ENCODE measurements at regions not wholly inside any gene's neighbourhood (a gene's known extent, or its start where the extent isn't known, plus 50 kb on each side); places are given as distances from the start of the nearest gene placed in this dataset.

DNA sequence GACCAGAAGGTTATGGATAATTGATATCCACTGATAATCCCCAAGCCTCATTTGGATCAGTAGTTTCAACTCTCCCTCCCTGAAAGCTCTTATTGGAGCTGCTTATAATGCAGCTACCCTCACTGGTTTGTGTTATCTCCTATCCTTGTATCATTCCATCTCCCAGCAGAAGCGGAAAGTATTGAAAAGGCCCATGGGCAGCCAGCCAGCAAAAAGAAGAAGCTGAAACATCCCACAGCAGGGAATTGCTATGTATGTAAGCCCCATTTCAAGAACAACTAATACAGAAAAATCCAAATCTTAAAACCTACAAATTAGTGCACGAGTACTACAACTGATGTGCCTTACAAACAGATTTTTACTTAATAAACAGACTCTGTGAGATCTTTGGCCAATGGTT lies 269.0 kb upstream of the ECI2 start:
- DNase-seq (ENCODE audit: low read depth), result no peak

DNA sequence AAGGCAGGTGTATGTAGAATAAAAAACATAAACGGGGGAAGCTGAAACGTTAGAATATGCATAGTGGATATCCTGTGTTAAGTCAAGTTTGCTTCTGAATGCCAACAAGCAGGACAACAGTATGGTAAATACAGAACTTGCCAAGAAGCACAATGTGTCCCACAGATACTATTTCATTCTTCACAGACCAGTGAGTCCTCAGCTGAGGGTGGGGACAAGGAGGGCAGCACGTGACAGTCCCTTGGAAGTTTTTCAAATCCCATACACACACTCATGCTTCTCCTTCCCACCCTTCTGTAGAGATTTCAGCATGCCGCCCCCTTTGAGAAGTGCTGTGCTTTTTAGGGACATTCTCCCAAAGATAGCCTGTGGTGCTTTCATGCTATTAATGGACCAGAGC lies 268.5 kb upstream of the ECI2 start:
- no peak for DNase-seq (ENCODE audit: low read depth)

DNA sequence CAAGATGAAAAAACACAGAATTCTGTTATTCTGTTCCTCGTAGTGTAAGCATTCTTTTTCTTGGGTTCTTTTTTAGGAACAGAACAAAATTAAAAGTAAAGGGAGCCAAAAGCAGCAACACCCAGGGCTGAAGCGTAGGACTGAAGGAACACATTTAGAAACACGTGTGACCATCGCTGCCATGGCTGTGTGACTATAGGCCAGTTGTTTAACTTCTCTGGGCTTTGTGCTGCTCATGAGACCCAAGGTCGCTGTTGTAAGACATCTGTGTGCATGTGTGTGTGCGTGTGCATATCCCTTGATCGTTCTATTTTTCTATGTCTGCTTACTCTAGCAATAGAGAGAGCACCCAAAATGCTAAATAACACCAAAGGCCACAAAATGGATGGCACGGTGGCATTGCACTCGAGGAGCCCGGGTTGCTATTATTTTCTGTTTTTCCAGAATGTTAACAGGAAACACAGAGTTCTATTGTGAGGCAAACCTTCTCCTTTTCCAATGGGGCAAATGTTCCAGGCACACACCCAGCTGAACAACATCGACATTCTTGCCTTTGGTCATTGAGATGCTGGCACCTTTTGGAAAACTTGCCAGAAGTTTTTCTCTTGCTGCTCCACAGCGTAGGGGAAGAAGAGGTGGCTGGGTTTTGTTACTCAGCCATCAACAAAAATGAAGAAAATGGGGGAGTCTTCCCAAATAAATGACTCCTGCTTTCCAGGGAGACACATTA lies 267.8 kb upstream of the ECI2 start:
- no peak for DNase-seq (ENCODE audit: low read depth)

DNA sequence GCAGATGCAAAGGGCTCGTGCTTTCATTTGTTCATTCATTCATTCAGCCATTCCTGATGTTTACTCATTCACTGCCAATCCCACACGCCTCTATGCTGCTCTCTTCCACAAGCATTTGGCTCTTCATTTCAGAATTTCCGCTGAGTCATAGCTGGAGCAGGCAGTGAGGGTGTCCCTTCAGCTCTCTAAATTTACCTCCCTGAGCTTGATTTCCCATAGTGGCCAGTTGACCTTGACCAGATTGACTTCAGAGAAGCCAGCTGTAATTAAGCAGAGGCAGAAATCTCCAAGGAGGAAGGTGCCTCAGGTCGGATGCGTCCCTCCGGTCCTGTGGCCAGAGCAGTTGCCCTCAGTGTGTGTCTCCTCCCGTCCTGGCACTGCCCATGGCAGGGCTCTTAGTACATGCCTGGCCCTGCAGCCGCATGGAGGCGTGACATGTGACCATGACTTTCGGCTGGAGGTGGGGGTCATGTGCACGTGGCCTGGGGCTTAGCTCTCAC lies 267.2 kb upstream of the ECI2 start:
- peak; percentile 30 for DNase-seq (ENCODE audit: low read depth)

DNA sequence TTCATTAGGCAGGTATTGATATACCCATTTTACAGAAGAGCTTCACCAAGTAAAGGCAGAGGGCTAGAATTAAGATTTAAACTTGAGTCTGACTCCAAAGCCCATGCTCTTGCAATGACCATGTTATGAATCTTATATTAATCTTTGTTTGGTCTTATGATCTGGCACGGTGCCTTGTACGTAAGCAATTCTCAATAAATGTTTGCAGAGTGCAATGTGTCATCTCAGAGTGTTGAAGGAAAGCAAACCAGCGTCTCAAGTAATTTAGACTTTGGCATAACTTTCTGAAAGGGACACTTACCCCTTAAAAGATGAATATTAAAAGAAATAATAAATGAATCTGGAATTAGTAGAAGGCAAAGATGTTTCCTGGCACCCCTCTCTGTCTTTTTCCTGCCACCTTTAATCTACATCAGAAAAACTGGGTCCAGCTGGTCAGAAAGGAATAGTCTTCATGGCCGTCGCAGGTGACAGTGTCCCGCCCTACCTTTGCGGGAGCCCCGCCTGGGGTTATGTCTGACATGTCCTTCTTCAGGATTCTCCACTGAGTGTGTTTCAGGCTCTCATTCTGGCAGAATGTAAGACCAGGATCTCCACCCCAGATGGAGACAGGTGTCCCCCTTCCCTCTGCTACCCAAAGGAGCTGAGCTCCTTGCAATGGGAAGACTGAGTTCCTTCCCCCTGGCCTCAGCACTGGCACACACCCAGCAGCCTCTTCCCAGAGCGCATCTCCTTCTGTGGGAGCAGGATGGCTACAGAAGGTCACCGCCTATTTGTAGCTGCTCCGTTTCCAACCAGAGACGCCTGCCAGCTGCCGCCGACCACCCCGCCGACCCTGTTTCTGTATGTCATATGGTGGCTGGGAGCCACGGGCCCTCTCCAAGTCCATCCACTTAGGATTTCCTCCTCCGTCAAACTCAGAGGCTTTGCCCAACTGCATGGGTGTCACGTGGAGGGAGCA lies 266.3 kb upstream of the ECI2 start:
- no peak for DNase-seq (ENCODE audit: low read depth)

DNA sequence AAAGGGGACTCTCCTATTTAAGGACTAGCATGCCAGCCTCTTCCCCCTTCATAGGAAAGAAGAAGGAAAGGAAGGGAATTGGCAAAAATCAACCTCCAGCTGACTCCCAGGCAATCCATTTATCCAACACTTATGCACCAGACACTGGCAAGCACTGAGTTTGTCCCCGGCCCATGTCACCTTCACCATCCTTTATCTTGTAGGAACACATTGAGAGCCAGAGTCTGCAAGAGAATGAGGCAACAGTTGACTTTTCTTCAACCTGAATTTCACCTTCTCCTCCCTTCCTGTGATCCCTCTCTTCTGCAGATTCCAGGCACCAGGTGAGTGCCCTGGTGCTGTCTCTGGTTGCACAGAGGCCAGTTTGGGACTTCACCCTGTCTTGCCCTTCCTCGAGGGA lies 264.3 kb upstream of the ECI2 start:
- DNase-seq (ENCODE audit: low read depth), result no peak

DNA sequence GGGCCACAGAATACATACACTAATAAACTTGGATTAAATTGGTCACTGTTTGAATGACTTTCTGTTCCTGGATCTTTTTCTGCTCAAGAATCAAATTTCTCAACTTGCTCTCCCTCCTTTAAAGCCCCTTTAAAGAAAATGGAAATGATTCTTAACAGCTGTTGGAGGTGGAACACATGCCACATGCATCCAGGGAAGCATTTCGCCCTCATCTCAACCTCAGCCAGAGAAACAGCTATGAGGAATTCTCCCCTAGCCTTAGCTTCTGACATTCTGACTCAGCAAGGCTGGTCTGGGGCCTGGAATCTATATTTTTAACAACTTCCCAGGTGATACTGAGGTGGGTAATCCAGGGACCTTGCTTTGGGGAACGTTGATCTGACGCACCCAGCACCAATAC lies 263.4 kb upstream of the ECI2 start:
- DNase-seq (ENCODE audit: low read depth), result no peak

DNA sequence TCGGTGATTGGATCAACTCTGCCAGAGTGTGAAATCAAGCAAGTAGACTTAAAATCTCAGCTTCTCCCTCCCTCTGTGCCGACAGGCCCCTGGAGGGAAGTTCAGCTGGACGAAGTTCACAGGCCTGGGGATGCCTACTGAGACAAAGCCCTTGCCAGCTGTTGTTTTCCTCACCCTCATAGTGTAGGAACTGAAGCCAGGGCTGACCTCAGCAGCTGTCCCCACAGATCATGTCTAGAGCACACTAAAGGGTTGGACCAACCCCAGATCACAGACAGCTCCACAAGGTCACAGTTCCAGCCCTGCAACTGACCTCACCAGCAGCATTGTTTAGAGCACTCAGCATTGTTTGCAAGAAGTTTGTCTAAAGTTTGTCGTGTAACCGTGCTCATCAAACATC lies 261.9 kb upstream of the ECI2 start:
- DNase-seq (ENCODE audit: low read depth), result no peak

DNA sequence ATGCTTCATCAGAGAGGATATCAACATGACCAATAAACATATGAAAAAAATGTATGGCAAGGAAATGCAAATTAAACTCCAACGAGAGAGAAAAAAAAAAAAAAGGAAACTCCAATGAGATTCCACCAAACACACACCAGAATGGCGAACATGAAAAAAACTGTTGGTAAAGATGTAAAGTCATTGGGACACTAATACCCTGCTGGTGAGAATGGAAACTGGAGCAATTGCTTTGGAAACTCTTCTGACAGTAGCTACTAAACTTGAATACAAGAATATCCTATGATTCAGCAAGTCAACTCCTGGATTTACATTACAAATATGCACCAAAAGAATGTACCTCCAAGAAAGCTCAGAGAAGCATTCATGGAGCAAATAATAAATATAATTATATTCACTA lies 260.7 kb upstream of the ECI2 start:
- no peak for DNase-seq (ENCODE audit: low read depth)

DNA sequence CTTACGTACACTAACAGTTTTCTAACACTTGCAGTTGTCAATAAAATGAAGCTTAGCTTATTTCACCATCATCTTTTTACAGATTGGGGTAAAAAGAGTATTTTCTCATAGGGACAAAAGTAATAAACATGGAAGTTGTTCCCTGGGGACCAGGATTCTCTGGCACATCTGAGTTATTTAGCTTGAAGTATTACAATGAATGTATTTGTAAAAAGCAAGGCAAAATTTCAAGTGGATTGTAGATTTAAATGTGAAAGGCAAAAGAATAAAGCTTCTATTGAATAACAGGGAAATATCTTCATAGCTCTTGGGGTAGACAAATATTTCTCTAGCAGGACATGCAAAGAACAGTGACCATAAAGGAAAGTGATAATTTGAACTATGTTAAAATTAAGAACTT lies 260.0 kb upstream of the ECI2 start:
- no peak for DNase-seq (ENCODE audit: low read depth)

DNA sequence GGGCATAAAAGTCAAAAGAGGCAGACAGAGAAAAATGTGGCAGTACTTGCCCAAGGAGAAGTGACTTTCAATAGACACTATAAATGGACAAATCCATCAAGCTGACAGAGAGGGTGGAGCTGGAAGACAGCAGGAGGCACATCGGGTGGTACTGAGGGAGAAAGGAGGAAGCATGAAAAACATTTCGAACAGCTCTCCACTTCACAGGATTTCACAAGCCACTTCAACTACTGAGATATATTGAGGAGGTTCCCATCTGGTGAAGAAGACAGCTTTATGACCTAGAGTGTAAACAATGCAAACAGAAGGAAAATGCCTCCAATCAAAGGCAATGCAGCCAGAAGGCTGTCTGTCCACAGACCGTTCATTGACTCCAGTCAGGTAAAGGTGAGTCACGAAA lies 259.4 kb upstream of the ECI2 start:
- DNase-seq (ENCODE audit: low read depth), result no peak

DNA sequence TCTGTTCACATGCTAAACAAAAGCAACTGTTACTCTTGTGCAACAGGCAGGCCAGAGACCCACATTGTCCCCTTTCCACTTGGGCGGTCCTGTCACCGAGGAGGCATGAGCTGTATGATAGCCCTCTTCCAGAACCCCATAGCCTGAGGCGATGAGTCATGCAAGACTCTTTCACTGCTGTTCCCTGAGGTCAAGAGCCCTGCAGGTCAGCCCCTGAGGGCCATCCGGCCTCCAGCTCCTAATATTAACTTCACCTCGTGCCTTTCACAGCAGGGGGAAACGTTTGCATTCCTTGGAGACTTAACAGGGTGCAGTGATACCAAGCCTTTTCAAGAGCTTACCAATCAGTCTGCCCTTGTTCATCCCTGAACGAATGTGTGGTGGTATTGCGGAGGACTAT lies 253.3 kb upstream of the ECI2 start:
- no peak for DNase-seq (ENCODE audit: low read depth)

DNA sequence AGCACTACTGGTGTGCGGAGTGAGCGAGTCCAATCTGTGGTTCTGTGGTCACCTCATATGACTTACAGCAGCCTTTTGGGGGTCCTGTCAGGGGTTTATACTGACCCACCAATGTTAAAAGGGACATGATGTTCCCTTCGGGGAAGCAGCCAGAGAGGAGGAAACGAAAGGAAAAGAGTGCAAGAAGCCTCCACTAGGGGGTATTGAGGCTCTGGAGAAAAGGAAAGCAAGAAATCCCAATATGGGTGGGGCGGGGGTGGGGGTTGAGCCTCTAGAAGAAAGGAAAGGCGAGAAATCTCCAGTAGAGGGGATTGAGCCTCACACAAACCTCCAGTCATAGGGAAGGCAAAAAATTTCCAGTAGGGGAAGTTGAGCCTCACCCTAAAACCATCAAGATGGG lies 249.3 kb upstream of the ECI2 start:
- no peak for DNase-seq (ENCODE audit: low read depth)

DNA sequence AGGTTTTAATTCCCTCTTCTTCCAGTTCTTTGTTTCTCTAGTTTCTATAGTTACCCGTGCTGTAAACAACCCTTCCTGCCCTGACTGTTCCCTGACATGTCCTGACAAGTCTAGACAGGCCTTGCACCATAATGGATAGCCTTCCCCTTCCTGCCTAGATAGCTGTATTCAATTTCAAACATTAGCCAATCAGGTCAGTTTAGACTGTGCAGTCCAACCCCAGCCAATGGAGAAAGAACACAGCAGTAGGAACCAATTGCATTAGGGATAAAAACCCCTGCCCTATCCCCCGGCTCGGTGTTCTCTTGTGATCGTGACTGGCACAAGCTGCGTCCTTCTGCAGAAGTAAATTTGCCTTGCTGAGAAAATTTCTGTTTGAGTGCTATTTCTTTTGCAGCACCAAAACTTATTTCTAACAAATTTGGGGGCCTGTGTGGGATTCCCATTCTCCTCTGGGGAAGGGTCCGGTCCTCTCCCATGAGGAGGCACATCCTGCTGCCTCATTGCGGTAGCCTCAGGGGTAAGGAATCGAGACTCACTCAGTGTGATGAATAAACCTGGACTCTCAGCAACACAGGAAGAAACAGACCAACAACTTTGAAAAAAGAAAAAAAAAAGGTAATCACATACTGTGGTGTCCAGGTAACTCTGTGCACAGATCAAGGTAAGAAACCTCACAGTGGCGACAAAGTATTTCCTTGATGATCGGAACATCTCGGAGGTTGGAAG lies 248.7 kb upstream of the ECI2 start:
- no peak for DNase-seq (ENCODE audit: low read depth)

DNA sequence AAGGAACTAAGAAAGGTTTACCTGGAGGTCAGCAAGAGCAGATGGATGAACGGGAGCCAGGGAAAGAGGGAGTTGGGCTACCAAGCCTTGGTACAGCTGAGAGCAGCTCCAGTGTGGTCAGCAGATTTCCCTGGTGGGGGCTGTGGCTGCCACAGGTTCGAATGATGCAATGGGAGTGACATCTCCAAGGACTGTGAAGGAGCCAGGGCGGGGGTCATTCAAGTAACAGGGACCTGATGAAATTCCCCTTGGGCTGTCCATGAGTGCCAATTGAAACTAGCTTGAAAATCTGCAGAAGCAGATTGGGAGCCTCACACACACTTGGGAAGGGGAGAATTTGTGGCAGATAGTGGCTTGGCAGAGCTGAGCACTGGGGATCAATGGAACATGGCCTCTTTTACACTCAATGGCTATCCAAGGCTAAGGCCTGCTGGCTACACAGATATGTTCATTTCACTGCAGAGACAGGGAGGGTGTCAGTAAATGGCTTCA lies 247.0 kb upstream of the ECI2 start:
- DNase-seq (ENCODE audit: low read depth), result no peak

DNA sequence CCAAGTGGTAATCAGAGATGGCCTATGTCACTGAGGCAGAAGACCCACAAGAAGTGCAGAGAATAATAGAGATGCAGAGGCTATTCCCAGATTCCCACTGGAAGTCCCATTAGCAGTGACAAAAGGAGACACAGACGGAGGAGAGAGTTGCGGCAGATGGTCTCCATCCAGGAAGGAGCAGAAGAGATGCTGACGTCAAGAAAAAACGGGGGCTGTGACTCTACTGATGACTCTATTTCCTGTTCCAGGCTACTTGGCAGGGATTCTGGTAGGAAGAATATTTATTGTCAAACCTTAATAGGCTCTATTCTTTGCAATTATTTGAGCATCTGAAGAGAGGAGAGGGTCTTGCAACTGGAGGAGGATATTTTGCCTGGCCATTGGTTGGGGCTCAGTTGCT lies 246.0 kb upstream of the ECI2 start:
- DNase-seq (ENCODE audit: low read depth), result no peak

DNA sequence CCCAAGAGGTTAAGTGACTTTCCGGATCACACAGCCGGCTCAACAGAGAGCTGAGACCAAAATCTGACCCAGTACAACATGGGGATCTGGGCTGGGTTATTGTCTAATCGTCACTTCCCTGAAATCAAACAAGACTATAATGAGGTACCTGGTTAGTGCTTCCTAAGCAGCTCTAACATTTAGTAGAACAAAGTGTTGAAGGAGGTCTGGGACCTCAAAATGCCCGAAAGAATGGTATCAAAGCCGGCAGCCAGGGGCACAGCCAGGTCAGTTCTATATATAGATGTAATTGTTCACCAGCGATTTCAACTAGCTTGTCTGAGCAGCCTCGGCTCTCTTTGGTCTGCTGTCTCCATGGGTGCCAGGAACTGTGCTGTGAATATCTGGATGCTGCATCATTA lies 245.5 kb upstream of the ECI2 start:
- DNase-seq (ENCODE audit: low read depth), result no peak

DNA sequence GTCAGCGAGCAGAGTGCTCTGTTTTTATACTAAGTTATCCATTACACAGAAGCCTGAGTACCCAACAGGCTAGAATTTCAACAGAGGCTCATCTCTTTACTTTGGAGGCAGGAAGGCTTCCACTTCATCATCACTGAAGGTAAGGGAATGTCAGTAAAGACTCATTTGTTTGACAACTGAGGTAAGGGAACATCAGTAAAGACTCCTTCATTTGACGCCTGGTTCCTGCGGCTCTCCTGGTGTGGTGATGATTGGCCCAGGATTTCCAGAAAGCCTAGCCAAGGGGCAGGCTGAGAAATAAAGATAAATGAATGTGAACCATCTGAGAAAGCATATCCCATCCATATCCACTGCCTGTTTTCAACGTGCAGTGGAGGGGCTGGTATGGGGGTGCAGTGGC lies 244.6 kb upstream of the ECI2 start:
- DNase-seq (ENCODE audit: low read depth), result no peak

DNA sequence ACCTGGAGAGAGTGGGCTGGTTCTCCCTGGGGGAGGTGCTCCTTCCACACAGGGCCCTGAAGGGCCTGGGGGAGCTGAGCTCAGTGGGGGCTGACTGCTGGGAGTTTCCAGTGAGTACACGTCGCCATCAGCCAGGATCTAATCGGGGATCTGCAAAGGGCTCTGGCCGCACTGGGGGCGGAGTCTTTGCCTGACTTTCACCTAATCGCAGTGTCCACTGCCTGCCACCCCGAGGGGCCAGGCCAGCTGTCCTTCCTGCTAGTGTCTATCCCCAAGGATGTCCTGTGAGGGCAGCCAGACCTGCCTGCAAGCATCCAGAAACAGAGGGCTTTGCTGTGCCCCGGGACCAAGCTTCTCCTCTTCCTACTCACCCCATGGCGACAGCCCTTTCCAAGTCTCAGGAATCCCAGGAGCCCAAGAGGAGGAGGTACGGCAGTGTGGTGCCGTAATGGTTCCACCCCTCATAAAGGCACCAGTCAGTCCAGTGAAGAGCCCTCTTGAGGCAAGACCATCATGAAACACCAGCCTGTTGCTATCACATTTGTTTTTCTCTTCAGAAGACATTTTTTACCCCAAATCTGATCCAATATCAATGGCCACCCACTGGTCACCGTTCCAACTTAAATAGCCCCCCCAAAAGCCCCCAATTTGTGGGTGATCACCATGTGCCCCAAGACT lies 243.1 kb upstream of the ECI2 start:
- DNase-seq (ENCODE audit: low read depth), result no peak

DNA sequence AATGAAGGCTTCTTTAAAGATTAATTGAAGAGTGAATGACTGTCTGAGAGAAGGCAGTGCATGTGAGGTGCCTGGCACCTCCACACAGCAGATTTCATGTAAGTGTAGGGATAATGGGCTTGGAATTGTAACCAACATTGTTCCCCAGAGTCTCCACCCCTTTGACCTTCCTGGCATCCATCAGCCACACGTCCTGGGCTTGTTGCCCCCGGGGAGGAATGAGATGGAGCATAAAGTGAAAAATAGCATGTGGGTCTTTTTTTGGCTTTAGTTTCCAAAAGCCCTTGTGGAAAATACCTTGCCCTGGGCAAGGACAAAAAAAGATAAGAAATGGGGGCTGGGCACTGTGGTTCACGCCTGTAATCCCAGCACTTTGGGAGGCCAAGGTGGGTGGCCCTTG lies 242.2 kb upstream of the ECI2 start:
- no peak for DNase-seq (ENCODE audit: low read depth)

DNA sequence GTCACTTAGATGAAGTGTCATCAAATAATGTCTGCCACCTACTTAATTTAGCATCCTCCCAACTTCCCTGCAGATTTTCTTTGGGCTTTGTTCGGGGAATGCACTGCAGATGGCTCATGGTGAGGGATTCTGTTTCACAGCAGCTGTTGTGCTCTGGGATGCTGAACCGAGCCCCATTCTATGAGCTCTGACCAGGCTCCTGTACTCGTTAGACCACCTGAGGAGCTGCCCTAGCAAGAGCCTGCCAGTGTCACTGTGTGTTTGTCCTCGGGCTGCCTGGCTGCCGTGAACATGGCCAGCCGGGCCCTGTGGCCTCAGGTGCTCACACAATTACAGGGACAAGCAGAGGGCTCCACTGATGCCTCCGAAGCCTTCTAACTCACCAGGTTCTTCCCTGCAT lies 238.8 kb upstream of the ECI2 start:
- DNase-seq (ENCODE audit: low read depth), result no peak

DNA sequence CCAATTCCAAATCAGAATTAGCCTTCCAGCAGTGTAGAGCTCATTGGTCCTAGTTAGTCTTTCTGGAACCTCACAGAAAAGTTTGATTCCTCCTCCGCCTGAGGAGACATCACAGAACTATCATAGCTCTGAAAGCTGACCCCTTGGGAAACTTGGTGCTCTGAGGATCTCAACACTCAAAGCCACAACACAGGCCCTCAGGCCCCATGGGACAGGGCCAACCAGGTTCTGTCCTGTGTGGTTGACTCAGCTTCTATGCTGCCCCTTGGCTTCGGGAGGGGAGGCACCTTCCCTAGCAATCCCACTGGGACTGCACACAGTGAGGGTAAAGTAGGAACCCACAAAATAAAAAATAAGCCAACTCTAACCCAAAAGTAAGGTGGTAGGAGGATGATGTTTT lies 237.5 kb upstream of the ECI2 start:
- no peak for DNase-seq (ENCODE audit: low read depth)
